Ascending aorta (tissue), 2 donors: ENCODE measurements at regions not wholly inside any gene's neighbourhood (a gene's known extent, or its start where the extent isn't known, plus 50 kb on each side); places are given as distances from the start of the nearest gene placed in this dataset.

Source experiments
- DNase-seq, 2 donors: peaks; one replicate each; pipeline ENCODE4 v3.0.0-alpha.2; 2019; ENCODE audit warnings: low spot score in 2 of 2
- H3K27ac ChIP-seq, 2 donors: fragments of 200-600 bp; sonication (generic); one replicate each; pipeline ENCODE4 v1.5.1; 2016 to 2017; ENCODE audit warnings: mild to moderate bottlenecking in 1 of 2
- H3K27me3 ChIP-seq: fragments of 200-600 bp; sonication (generic); one replicate; pipeline ENCODE4 v1.5.1; 2017
- H3K36me3 ChIP-seq, 2 donors: fragments of 200-600 bp; sonication (generic); one replicate each; pipeline ENCODE4 v1.5.1; 2016
- H3K4me1 ChIP-seq, 2 donors: fragments of 200-600 bp; sonication (generic); one replicate each; pipeline ENCODE4 v1.5.1; 2016 to 2017; ENCODE audit warnings: mild to moderate bottlenecking in 1 of 2
- H3K4me3 ChIP-seq, 2 donors: fragments of 200-600 bp; sonication (generic); one replicate each; pipeline ENCODE4 v1.5.1; 2016 to 2017; ENCODE audit warnings: mild to moderate bottlenecking in 1 of 2
- H3K9me3 ChIP-seq, 2 donors: fragments of 200-600 bp; sonication (generic); one replicate each; pipeline ENCODE4 v1.5.1; 2016
- CTCF ChIP-seq, 3 experiments: fragments of 200-600 bp in 2 of 3; fragments of 450-650 bp in 1 of 3; sonication (generic) in 2 of 3; IDR thresholded peaks; one replicate each; pipeline ENCODE4 v1.5.1; 2016 to 2019; ENCODE audit warnings: antibody characterized with exemption in 3 of 3, mild to moderate bottlenecking in 1 of 3, moderate library complexity in 1 of 3
- intact Hi-C: fragments of 100-400 bp; cut with DNase I; formaldehyde crosslinking; loops from one replicate; pipeline ENCODE4 v1.15.1; 2023

GRCh38 chr16:5668553-5668952 lies 571.0 kb upstream of the EEF2KMT start:
- Histone ChIP-seq H3K4me3 (no peak overlapping the region), H3K27ac (no peak overlapping the region), H3K27me3 (no peaks in the 10 kb centered on the region), H3K4me1 (no peaks in the 10 kb centered on the region), H3K9me3 (no peaks in the 10 kb centered on the region), H3K36me3 (no peaks in the 10 kb centered on the region)
- DNase-seq, result no peak
- no peak for TF ChIP-seq CTCF (IDR thresholded peaks at IDR 0.05)
- intact Hi-C loops, result no loop called here

DNA sequence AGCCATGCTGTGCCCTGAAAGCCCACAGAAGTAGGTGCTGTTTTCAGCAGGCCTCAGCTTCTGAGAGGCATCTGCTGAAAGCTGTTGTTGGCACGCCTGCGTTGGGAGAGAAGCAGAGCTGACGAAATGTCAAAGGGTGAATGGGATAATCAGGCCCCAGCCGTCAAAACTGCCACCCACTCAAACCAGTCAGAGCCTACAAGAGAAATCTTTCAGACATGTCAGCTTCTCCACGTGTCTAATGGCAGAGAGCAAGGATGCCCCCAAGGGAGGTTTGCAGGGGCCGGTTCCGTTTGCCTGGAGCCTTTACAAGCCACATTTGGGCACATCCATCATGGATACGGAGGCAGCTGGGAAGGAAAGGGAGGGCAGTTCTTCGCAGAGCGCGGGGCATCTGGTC lies 568.2 kb upstream of the EEF2KMT start:
- Histone ChIP-seq H3K9me3 (no peaks in the 10 kb centered on the region), H3K4me3 (no peak overlapping the region), H3K27me3 (no peaks in the 10 kb centered on the region), H3K27ac (no peak overlapping the region), H3K4me1 (no peaks in the 10 kb centered on the region), H3K36me3 (no peaks in the 10 kb centered on the region)
- TF ChIP-seq CTCF (IDR thresholded peaks at IDR 0.05), result no peak
- no peak for DNase-seq
- intact Hi-C loops, result no loop called here

DNA sequence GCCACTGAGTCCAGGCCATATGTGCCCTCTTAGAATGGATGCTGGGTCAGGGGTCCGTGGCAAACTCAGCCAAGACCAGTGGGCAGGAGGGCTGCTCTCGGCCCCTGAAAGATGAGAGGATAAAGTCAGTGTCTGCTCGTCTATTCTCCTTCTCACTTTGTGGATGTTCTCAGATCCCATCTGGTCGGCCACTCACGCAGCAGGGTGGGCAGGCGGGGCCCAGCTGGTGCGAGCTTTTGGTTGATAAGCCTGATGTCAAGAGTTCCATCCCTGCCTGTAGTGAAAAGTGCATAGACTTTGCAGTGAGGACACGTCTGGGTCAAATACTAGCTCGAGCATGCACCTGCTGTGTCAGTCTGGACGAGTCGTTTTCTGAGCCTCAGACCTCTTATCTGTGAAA lies 556.2 kb upstream of the EEF2KMT start:
- H3K27me3 ChIP-seq, result no peaks in the 10 kb centered on the region
- H3K36me3 ChIP-seq, result no peaks in the 10 kb centered on the region
- intact Hi-C loops, result no loop called here
- no peaks in the 10 kb centered on the region for H3K9me3 ChIP-seq
- H3K4me1 ChIP-seq, result no peaks in the 10 kb centered on the region
- DNase-seq, result no peak
- TF ChIP-seq CTCF (IDR thresholded peaks at IDR 0.05), result no peak
- H3K4me3 ChIP-seq, result no peak overlapping the region
- no peak overlapping the region for H3K27ac ChIP-seq

DNA sequence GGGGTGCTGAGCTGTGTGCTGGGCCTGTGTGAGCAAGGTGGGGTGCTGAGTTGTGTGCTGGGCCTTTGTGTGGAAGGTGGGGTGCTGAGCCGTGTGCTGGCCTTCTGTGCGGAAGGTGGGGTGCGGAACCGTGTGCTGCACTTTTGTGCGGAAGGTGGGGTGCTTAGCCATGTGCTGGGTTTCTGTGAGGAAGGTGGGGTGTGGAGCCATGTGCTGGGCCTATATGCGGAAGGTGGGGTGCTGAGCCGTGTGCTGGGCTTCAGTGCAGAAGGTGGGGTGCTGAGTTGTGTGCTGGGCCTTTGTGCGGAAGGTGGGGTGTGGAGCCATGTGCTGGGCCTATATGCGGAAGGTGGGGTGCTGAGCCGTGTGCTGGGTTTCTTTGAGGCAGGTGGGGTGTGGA lies 555.4 kb upstream of the EEF2KMT start:
- H3K36me3 ChIP-seq, result no peaks in the 10 kb centered on the region
- H3K27ac ChIP-seq, result no peak overlapping the region
- no peaks in the 10 kb centered on the region for H3K9me3 ChIP-seq
- no peak overlapping the region for H3K4me3 ChIP-seq
- DNase-seq, result no peak
- intact Hi-C loops, result no loop called here
- H3K27me3 ChIP-seq, result no peaks in the 10 kb centered on the region
- H3K4me1 ChIP-seq, result no peaks in the 10 kb centered on the region
- TF ChIP-seq CTCF (IDR thresholded peaks at IDR 0.05), result no peak

GRCh38 chr16:5649762-5650743 lies 552.5 kb upstream of the EEF2KMT start:
- no peak overlapping the region for H3K27ac ChIP-seq
- no peak for TF ChIP-seq CTCF (IDR thresholded peaks at IDR 0.05)
- no peaks in the 10 kb centered on the region for H3K4me1 ChIP-seq
- H3K4me3 ChIP-seq, result no peak overlapping the region
- H3K9me3 ChIP-seq, result no peaks in the 10 kb centered on the region
- H3K36me3 ChIP-seq, result no peaks in the 10 kb centered on the region
- intact Hi-C loops, result no loop called here
- no peak for DNase-seq
- H3K27me3 ChIP-seq, result no peaks in the 10 kb centered on the region
